HG03469 (cell line): ENCODE measurements at regions not wholly inside any gene's neighbourhood (a gene's known extent, or its start where the extent isn't known, plus 50 kb on each side); places are given as distances from the start of the nearest gene placed in this dataset.

ENCODE experiments used
- ATAC-seq: cut with Tn5 transposase; IDR thresholded peaks from one replicate; pipeline ENCODE4 v1.9.1; 2021; ENCODE audit warnings: mild to moderate bottlenecking, moderate library complexity, moderate number of reproducible peaks; ENCODE audit not compliant: unreplicated experiment

GRCh38 chr20:24773751-24774201, 175.3 kb upstream of the CST7 start:
- no peak for ATAC-seq

- no peak for ATAC-seq
These were observed 173.1 kb upstream of the CST7 start for GRCh38 chr20:24775966-24776365.

- ATAC-seq = no peak
These were observed 172.3 kb upstream of the CST7 start for GRCh38 chr20:24776755-24777271.

GRCh38 chr20:24777746-24778145, 171.3 kb upstream of the CST7 start:
- no peak for ATAC-seq

GRCh38 chr20:24778585-24779031, 170.5 kb upstream of the CST7 start:
- no peak for ATAC-seq

- ATAC-seq = no peak
These were observed 169.9 kb upstream of the CST7 start for GRCh38 chr20:24779131-24779530.

GRCh38 chr20:24779946-24780345, 169.1 kb upstream of the CST7 start:
- ATAC-seq = no peak

GRCh38 chr20:24780674-24781417, 168.2 kb upstream of the CST7 start:
- ATAC-seq = no peak

GRCh38 chr20:24781418-24781980, 167.6 kb upstream of the CST7 start:
- ATAC-seq = no peak

- ATAC-seq = no peak
These were observed 166.8 kb upstream of the CST7 start for GRCh38 chr20:24782301-24782700.

- no peak for ATAC-seq
These were observed 166.1 kb upstream of the CST7 start for GRCh38 chr20:24782801-24783630.

- no peak for ATAC-seq
These were observed 165.2 kb upstream of the CST7 start for GRCh38 chr20:24783631-24784492.

GRCh38 chr20:24784607-24785006, 164.5 kb upstream of the CST7 start:
- no peak for ATAC-seq

- ATAC-seq = no peak
These were observed 163.6 kb upstream of the CST7 start for GRCh38 chr20:24785141-24786110.

GRCh38 chr20:24786111-24786495, 163.0 kb upstream of the CST7 start:
- ATAC-seq = no peak

- ATAC-seq = no peak
These were observed 162.4 kb upstream of the CST7 start for GRCh38 chr20:24786646-24787045.

GRCh38 chr20:24787071-24787470, 162.0 kb upstream of the CST7 start:
- no peak for ATAC-seq

GRCh38 chr20:24787621-24788020, 161.4 kb upstream of the CST7 start:
- ATAC-seq = no peak

- ATAC-seq = no peak
These were observed 159.2 kb upstream of the CST7 start for GRCh38 chr20:24789877-24790276.
